SK-N-MC (cell line): ENCODE measurements at regions not wholly inside any gene's neighbourhood (a gene's known extent, or its start where the extent isn't known, plus 50 kb on each side); places are given as distances from the start of the nearest gene placed in this dataset.

Experiments
- EZH2 ChIP-seq: fragments of 200-600 bp; sonication (generic); IDR thresholded peaks from one replicate; pipeline ENCODE4 v1.6.1; 2017; ENCODE audit warnings: antibody characterized with exemption
- FOXP2 ChIP-seq: optimal IDR thresholded peaks from 2 replicates; pipeline ENCODE3; 2011; ENCODE audit warnings: mild to moderate bottlenecking, moderate library complexity; ENCODE audit not compliant: insufficient read depth; ENCODE audit errors: extremely low read length, control extremely low read depth
- POLR2AphosphoS5 ChIP-seq: IDR thresholded peaks from 2 replicates; pipeline ENCODE4 v1.6.1; 2012; ENCODE audit warnings: mild to moderate bottlenecking, low read depth, low read length, borderline replicate concordance

DNA sequence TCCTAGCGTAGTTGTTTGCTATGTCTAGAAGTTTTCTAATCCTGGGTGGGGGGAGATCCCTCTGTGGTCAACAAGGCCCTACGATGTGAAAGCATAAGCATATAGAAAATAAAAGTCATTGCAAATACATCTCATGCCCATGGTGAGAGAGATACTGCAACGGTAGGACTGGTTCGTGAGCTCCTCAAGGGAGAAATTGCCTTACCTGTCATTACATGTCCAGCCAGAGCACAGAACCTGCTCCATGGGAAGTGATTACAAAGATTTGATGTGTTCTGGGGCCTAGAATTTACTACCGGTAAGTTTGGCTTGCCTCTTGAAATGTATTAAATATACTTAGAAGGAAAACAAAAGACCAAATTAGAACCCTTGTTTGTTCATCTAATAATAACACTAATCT, 60.9 kb upstream of the FAM47B start:
- TF ChIP-seq POLR2AphosphoS5, result no peak
- no peak for TF ChIP-seq EZH2
- TF ChIP-seq FOXP2, result no peak
